PFSK-1 (cell line): ENCODE measurements at regions not wholly inside any gene's neighbourhood (a gene's known extent, or its start where the extent isn't known, plus 50 kb on each side); places are given as distances from the start of the nearest gene placed in this dataset.

Experiments used
- POLR2AphosphoS5 ChIP-seq: IDR thresholded peaks from 2 replicates; pipeline ENCODE4 v1.6.1; 2012; ENCODE audit warnings: low read depth, mild to moderate bottlenecking, control low read depth, low read length, moderate library complexity
- TAF1 ChIP-seq: IDR thresholded peaks from 2 replicates; pipeline ENCODE4 v1.6.1; 2012; ENCODE audit warnings: low read length, control low read depth, borderline replicate concordance; ENCODE audit not compliant: insufficient read depth
- TF ChIP-seq, protein P1 (sequence below), 2 experiments: IDR thresholded peaks; 2 replicates each; pipeline versions ENCODE4 v1.6.1 to v1.8.0; 2011 to 2012; ENCODE audit warnings: low read depth in 2 of 2, low read length in 2 of 2, control low read depth in 1 of 2, inconsistent platforms in 1 of 2, mild to moderate bottlenecking in 1 of 2, moderate library complexity in 1 of 2; ENCODE audit not compliant: insufficient read depth in 1 of 2

DNA sequence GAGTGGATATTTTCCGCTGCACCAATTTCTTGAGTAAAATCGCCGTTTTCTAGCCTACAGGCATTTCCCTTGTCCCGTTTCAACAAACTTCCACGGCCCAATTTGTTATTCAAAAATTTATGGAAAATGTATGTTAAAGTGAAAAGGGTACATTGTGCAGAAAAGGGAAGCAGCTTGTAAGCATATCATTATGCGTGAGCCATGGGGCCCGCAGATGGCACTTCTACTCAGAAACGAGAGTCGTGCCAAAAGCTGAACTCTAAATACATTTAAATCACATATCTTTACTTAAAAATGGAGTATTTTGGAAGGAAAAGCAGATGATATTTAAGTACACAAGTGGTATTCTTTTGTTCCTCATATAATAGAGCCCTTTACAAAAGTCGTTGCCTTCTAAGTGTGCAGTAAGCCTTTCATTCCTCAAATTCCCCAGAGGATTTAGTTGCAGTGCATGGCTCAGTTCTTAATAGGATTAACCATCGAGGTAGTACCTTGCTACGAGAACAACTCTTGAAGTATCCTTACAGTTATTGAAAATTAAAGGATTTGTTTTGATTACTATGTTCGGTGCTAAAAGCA is 1227.2 kb upstream of the WWC1 start:
- TF ChIP-seq, protein P1, sequence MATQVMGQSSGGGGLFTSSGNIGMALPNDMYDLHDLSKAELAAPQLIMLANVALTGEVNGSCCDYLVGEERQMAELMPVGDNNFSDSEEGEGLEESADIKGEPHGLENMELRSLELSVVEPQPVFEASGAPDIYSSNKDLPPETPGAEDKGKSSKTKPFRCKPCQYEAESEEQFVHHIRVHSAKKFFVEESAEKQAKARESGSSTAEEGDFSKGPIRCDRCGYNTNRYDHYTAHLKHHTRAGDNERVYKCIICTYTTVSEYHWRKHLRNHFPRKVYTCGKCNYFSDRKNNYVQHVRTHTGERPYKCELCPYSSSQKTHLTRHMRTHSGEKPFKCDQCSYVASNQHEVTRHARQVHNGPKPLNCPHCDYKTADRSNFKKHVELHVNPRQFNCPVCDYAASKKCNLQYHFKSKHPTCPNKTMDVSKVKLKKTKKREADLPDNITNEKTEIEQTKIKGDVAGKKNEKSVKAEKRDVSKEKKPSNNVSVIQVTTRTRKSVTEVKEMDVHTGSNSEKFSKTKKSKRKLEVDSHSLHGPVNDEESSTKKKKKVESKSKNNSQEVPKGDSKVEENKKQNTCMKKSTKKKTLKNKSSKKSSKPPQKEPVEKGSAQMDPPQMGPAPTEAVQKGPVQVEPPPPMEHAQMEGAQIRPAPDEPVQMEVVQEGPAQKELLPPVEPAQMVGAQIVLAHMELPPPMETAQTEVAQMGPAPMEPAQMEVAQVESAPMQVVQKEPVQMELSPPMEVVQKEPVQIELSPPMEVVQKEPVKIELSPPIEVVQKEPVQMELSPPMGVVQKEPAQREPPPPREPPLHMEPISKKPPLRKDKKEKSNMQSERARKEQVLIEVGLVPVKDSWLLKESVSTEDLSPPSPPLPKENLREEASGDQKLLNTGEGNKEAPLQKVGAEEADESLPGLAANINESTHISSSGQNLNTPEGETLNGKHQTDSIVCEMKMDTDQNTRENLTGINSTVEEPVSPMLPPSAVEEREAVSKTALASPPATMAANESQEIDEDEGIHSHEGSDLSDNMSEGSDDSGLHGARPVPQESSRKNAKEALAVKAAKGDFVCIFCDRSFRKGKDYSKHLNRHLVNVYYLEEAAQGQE (IDR thresholded peaks at IDR 0.05; ENCODE audit: insufficient read depth in 1 of 2, low read depth in 2 of 2, low read length in 2 of 2): no peak
- no peak for TF ChIP-seq POLR2AphosphoS5
- TF ChIP-seq TAF1: no peak
